Stimulated activated CD4-positive, alpha-beta T cell treated with anti-CD3 and anti-CD28 coated beads, Interleukin-12 subunit alpha, Interleukin-12 subunit beta, amount 100 ng/mL, for 48 hours (primary cell): ENCODE measurements at regions not wholly inside any gene's neighbourhood (a gene's known extent, or its start where the extent isn't known, plus 50 kb on each side); places are given as distances from the start of the nearest gene placed in this dataset.

Source experiments
- DNase-seq, 3 donors: peaks; one replicate each; pipeline ENCODE4 v3.0.0-alpha.2; 2020; ENCODE audit warnings: low read depth in 2 of 3, low spot score in 1 of 3

GRCh38 chr13:84255226-84255797, 373.0 kb upstream of the SLITRK1 start:
- no peak for DNase-seq

GRCh38 chr13:84249463-84249862, 367.2 kb upstream of the SLITRK1 start:
- no peak for DNase-seq

- no peak for DNase-seq
Measured at GRCh38 chr13:84243340-84243739, 361.1 kb upstream of the SLITRK1 start.

GRCh38 chr13:84239032-84239431, 356.8 kb upstream of the SLITRK1 start:
- no peak for DNase-seq

GRCh38 chr13:84238381-84238780, 356.1 kb upstream of the SLITRK1 start:
- no peak for DNase-seq

- no peak for DNase-seq
Measured at GRCh38 chr13:84237143-84237542, 354.9 kb upstream of the SLITRK1 start.

GRCh38 chr13:84234416-84234815, 352.1 kb upstream of the SLITRK1 start:
- DNase-seq: no peak

GRCh38 chr13:84230568-84230967, 348.3 kb upstream of the SLITRK1 start:
- no peak for DNase-seq

GRCh38 chr13:84211048-84211447, 328.8 kb upstream of the SLITRK1 start:
- DNase-seq: no peak

- DNase-seq: no peak
Measured at GRCh38 chr13:84208246-84208910, 326.1 kb upstream of the SLITRK1 start.

- no peak for DNase-seq
Measured at GRCh38 chr13:84207509-84207908, 325.2 kb upstream of the SLITRK1 start.

GRCh38 chr13:84200971-84201370, 318.7 kb upstream of the SLITRK1 start:
- DNase-seq: no peak

GRCh38 chr13:84192125-84192524, 309.9 kb upstream of the SLITRK1 start:
- no peak for DNase-seq

GRCh38 chr13:84191139-84191538, 308.9 kb upstream of the SLITRK1 start:
- DNase-seq: no peak

GRCh38 chr13:84187626-84188025, 305.4 kb upstream of the SLITRK1 start:
- no peak for DNase-seq

GRCh38 chr13:84139561-84140158, 257.4 kb upstream of the SLITRK1 start:
- DNase-seq: no peak

- peak in 2 of 3 donors; percentile 5 to 25 for DNase-seq
Measured at GRCh38 chr13:84137292-84137691, 255.0 kb upstream of the SLITRK1 start.

- DNase-seq: no peak
Measured at GRCh38 chr13:84136582-84136981, 254.3 kb upstream of the SLITRK1 start.

- no peak for DNase-seq
Measured at GRCh38 chr13:84132491-84132890, 250.2 kb upstream of the SLITRK1 start.

GRCh38 chr13:84131249-84131648, 249.0 kb upstream of the SLITRK1 start:
- DNase-seq: no peak

- DNase-seq: no peak
Measured at GRCh38 chr13:84130495-84131114, 248.3 kb upstream of the SLITRK1 start.

- DNase-seq: no peak
Measured at GRCh38 chr13:84129966-84130365, 247.7 kb upstream of the SLITRK1 start.
